H1 (cell line): ENCODE measurements at regions not wholly inside any gene's neighbourhood (a gene's known extent, or its start where the extent isn't known, plus 50 kb on each side); places are given as distances from the start of the nearest gene placed in this dataset.

Experiments used
- CTCF ChIP-seq, 3 experiments: IDR thresholded peaks; 1 replicate in 2 of 3; 2 replicates in 1 of 3; pipeline versions ENCODE4 v1.5.1 to v1.6.1; 2011; ENCODE audit warnings: low read length in 3 of 3, mild to moderate bottlenecking in 3 of 3, inconsistent platforms in 2 of 3, low read depth in 1 of 3, moderate library complexity in 1 of 3; ENCODE audit not compliant: insufficient read depth in 1 of 3; ENCODE audit errors: control extremely low read depth in 1 of 3
- EZH2 ChIP-seq: fragments of 200-600 bp; sonication (generic); IDR thresholded peaks from 2 replicates; pipeline ENCODE4 v1.7.1; 2012; ENCODE audit warnings: low read depth, mild to moderate bottlenecking, moderate library complexity, low read length, inconsistent platforms; ENCODE audit not compliant: severe bottlenecking
- RXRA ChIP-seq: IDR thresholded peaks from 2 replicates; pipeline ENCODE4 v1.6.1; 2011; ENCODE audit warnings: low read depth, mild to moderate bottlenecking, low read length, moderate library complexity; ENCODE audit not compliant: insufficient read depth
- SUZ12 ChIP-seq: fragments of 200-600 bp; sonication (generic); IDR thresholded peaks from 2 replicates; pipeline ENCODE4 v1.6.1; 2012; ENCODE audit warnings: mild to moderate bottlenecking, inconsistent platforms, low read length, moderate library complexity, mixed read lengths

- TF ChIP-seq CTCF (IDR thresholded peaks at IDR 0.05; ENCODE audit: control extremely low read depth in 1 of 3, insufficient read depth in 1 of 3, low read depth in 1 of 3, low read length in 3 of 3) = no peak
- TF ChIP-seq SUZ12 = no peak
- TF ChIP-seq EZH2 = no peak
- no peak for TF ChIP-seq RXRA
Observed at GRCh38 chr1:227420147-227420546, 101.9 kb upstream of the CDC42BPA start (continued).
